GM23248 (cell line): ENCODE measurements at regions not wholly inside any gene's neighbourhood (a gene's known extent, or its start where the extent isn't known, plus 50 kb on each side); places are given as distances from the start of the nearest gene placed in this dataset.

Experiments used
- DNase-seq: peaks from one replicate; pipeline ENCODE4 v3.0.0-alpha.2; 2015
- H2AFZ ChIP-seq: fragments of 200-600 bp; sonication (generic); 2 replicates; pipeline ENCODE4 v1.6.1; 2016; ENCODE audit warnings: antibody characterized with exemption
- H3F3A ChIP-seq: fragments of 200-600 bp; sonication (generic); 2 replicates; pipeline ENCODE4 v1.6.1; 2016; ENCODE audit warnings: mild to moderate bottlenecking, antibody characterized with exemption, mixed run types; ENCODE audit not compliant: insufficient read depth
- H3K27ac ChIP-seq: fragments of 200-600 bp; sonication (generic); 2 replicates; pipeline ENCODE4 v1.5.1; 2016; ENCODE audit warnings: mild to moderate bottlenecking
- H3K27me3 ChIP-seq: fragments of 200-600 bp; sonication (generic); replicated peaks from 2 replicates; pipeline ENCODE4 v1.6.1; 2016; ENCODE audit warnings: mild to moderate bottlenecking; ENCODE audit not compliant: insufficient read depth
- H3K36me3 ChIP-seq: fragments of 200-600 bp; sonication (generic); 2 replicates; pipeline ENCODE4 v1.6.1; 2016; ENCODE audit warnings: low read depth, mild to moderate bottlenecking
- H3K4me1 ChIP-seq: fragments of 200-600 bp; sonication (generic); 2 replicates; pipeline ENCODE4 v1.6.1; 2016; ENCODE audit warnings: mild to moderate bottlenecking; ENCODE audit not compliant: insufficient read depth
- H3K4me2 ChIP-seq: fragments of 200-600 bp; sonication (generic); one replicate; pipeline ENCODE4 v1.6.1; 2016; ENCODE audit warnings: mild to moderate bottlenecking; ENCODE audit not compliant: unreplicated experiment
- H3K4me3 ChIP-seq: fragments of 200-600 bp; sonication (generic); 2 replicates; pipeline ENCODE4 v1.5.1; 2016; ENCODE audit warnings: mild to moderate bottlenecking
- H3K79me2 ChIP-seq: fragments of 200-600 bp; sonication (generic); 2 replicates; pipeline ENCODE4 v1.6.1; 2016; ENCODE audit warnings: mild to moderate bottlenecking; ENCODE audit not compliant: insufficient read depth
- H3K9ac ChIP-seq: fragments of 200-600 bp; sonication (generic); 2 replicates; pipeline ENCODE4 v1.6.1; 2016; ENCODE audit warnings: mild to moderate bottlenecking
- H3K9me2 ChIP-seq: fragments of 200-600 bp; sonication (generic); 2 replicates; pipeline ENCODE4 v1.6.1; 2016; ENCODE audit warnings: mixed run types, mild to moderate bottlenecking, moderate library complexity; ENCODE audit not compliant: insufficient read depth
- H3K9me3 ChIP-seq: fragments of 200-600 bp; sonication (generic); one replicate; pipeline ENCODE4 v1.6.1; 2017; ENCODE audit warnings: low read depth
- H4K20me1 ChIP-seq: fragments of 200-600 bp; sonication (generic); 2 replicates; pipeline ENCODE4 v1.6.0; 2016; ENCODE audit not compliant: insufficient read depth
- EZH2 ChIP-seq: fragments of 200-600 bp; sonication (generic); IDR thresholded peaks from 2 replicates; pipeline ENCODE4 v1.6.1; 2018; ENCODE audit warnings: antibody characterized with exemption, mild to moderate bottlenecking; ENCODE audit not compliant: insufficient read depth, poor library complexity, severe bottlenecking
- EZH2phosphoT487 ChIP-seq: fragments of 200-600 bp; sonication (generic); IDR thresholded peaks from 2 replicates; pipeline ENCODE4 v1.6.1; 2018; ENCODE audit warnings: antibody characterized with exemption, moderate library complexity, mild to moderate bottlenecking, low read depth; ENCODE audit not compliant: insufficient read depth
- WGBS, 2 experiments: methylation state at CpG; one replicate each; pipeline ENCODE4 v1.1.6; 2015 to 2017; ENCODE audit warnings: low lambda C conversion rate in 2 of 2, low coverage in 1 of 2; ENCODE audit errors: missing lambda C conversion rate in 2 of 2; 5-methylcytosine and 5-hydroxymethylcytosine counted together
- in situ Hi-C: fragments of 300-500 bp; cut with MboI; formaldehyde crosslinking; loops from 2 replicates; pipeline ENCODE4 v1.15.0; 2020

DNA sequence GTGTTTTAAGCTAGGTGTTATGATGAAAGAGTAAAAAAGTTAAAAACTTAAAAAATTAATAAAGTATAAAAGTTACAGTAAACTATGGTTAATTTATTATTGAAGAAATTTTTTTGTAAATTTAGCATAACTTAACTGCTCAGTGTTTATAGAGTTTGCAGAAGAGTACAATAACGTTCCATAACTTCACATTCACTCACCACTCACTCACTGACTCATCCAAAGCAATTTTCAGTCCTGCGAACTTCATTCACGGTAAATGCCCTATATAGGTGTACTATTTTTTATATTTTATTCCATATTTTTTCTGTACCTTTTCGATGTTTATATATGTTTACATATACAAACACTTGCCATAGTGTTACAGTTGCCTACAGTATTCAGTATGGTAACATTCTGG, 694.8 kb upstream of the SLC39A10 start:
- Histone ChIP-seq H3F3A (no peaks in the 10 kb centered on the region), H3K27me3 (no peaks in the 10 kb centered on the region), H3K27ac (no peak overlapping the region), H3K79me2 (no peaks in the 10 kb centered on the region), H2AFZ (no peak overlapping the region), H3K36me3 (no peaks in the 10 kb centered on the region), H4K20me1 (no peaks in the 10 kb centered on the region), H3K4me2 (no peak overlapping the region), H3K4me1 (no peaks in the 10 kb centered on the region), H3K9me3 (no peaks in the 10 kb centered on the region), H3K4me3 (no peak overlapping the region), H3K9ac (no peak overlapping the region), H3K9me2 (no peaks in the 10 kb centered on the region)
- no peak for TF ChIP-seq EZH2
- TF ChIP-seq EZH2phosphoT487, result no peak
- no peak for DNase-seq
- in situ Hi-C loops, result no loop called here
- 32 to 46% methylated on average over 4 of the region's 4 CpGs for WGBS, 2 experiments

- H3F3A ChIP-seq, result no peaks in the 10 kb centered on the region
- no peaks in the 10 kb centered on the region for H3K4me1 ChIP-seq
- H3K4me2 ChIP-seq, result no peak overlapping the region
- H3K9me2 ChIP-seq, result no peaks in the 10 kb centered on the region
- 25 to 26% methylated on average over 2 of the region's 2 CpGs for WGBS, 2 experiments
- TF ChIP-seq EZH2phosphoT487 (no peak), EZH2 (no peak)
- no peak overlapping the region for H3K27ac ChIP-seq
- in situ Hi-C loops, result no loop called here
- no peak overlapping the region for H3K9ac ChIP-seq
- H3K79me2 ChIP-seq, result no peaks in the 10 kb centered on the region
- no peaks in the 10 kb centered on the region for H3K36me3 ChIP-seq
- H4K20me1 ChIP-seq, result no peaks in the 10 kb centered on the region
- H3K27me3 ChIP-seq, result no peaks in the 10 kb centered on the region
- DNase-seq, result no peak
- no peak overlapping the region for H2AFZ ChIP-seq
- H3K4me3 ChIP-seq, result no peak overlapping the region
- H3K9me3 ChIP-seq, result no peaks in the 10 kb centered on the region
These were observed 702.8 kb upstream of the SLC39A10 start for GRCh38 chr2:194954218-194954617.

DNA sequence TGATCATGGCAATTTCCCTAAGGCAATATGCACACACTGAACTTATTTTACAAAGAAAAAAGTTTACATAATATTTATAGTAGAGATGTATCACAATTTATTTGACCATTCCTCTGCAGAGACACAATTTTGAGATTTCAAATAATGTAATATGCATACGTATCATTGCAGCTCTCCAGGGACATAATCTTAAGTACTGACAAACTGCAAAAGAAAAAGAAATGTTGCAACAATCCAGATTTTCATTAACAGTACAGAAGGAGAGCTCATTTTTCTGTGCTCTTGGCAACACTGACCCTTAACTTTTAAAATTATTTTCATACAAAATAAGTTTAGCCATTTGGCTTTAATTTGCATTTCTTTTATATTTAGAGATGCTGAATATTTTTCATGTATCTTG, 710.2 kb upstream of the SLC39A10 start:
- Histone ChIP-seq H3F3A (no peaks in the 10 kb centered on the region), H3K9ac (no peak overlapping the region), H3K27me3 (no peaks in the 10 kb centered on the region), H2AFZ (no peak overlapping the region), H3K9me2 (no peaks in the 10 kb centered on the region), H3K4me3 (no peak overlapping the region), H3K4me1 (no peaks in the 10 kb centered on the region), H4K20me1 (no peaks in the 10 kb centered on the region), H3K4me2 (no peak overlapping the region), H3K27ac (no peak overlapping the region), H3K36me3 (no peaks in the 10 kb centered on the region), H3K79me2 (no peaks in the 10 kb centered on the region), H3K9me3 (no peaks in the 10 kb centered on the region)
- DNase-seq, result no peak
- 0% methylated on average over 1 of the region's 1 CpG for WGBS, 2 experiments
- TF ChIP-seq EZH2 (no peak), EZH2phosphoT487 (no peak)
- in situ Hi-C loops, result no loop called here

DNA sequence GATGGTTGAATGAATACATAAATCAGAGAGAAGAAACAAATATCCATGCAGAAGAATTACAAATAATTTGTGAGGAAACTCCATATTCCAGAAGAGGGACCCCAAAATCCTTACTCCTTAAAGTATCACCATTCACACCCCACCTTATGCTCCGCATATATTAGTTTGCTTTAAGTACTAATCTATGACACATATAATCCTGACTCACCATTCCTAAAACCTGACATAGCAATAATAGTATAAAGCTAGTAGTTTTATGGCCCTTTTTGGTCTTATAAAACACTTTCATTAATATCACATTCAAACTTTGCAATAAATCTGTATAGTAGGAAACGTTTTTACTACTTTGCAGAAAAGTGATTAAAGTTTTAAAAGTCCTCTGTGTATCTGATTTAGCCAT, 719.0 kb upstream of the SLC39A10 start:
- in situ Hi-C loops, result no loop called here
- Histone ChIP-seq H3K27ac (no peak overlapping the region), H3K9ac (no peak overlapping the region), H4K20me1 (no peaks in the 10 kb centered on the region), H3K4me2 (no peak overlapping the region), H3K9me2 (no peaks in the 10 kb centered on the region), H3K4me1 (no peaks in the 10 kb centered on the region), H3K27me3 (no peaks in the 10 kb centered on the region), H2AFZ (no peak overlapping the region), H3K79me2 (no peaks in the 10 kb centered on the region), H3K4me3 (no peak overlapping the region), H3F3A (no peaks in the 10 kb centered on the region), H3K9me3 (no peaks in the 10 kb centered on the region), H3K36me3 (no peaks in the 10 kb centered on the region)
- TF ChIP-seq EZH2phosphoT487 (no peak), EZH2 (no peak)
- 40 to 43% methylated on average over 2 of the region's 2 CpGs for WGBS, 2 experiments
- DNase-seq, result no peak

- no peak for DNase-seq
- WGBS, 2 experiments, result 48 to 52% methylated on average over 7 of the region's 7 CpGs
- Histone ChIP-seq H4K20me1 (no peaks in the 10 kb centered on the region), H2AFZ (no peak overlapping the region), H3K27ac (no peak overlapping the region), H3F3A (no peaks in the 10 kb centered on the region), H3K9me2 (no peaks in the 10 kb centered on the region), H3K4me2 (no peak overlapping the region), H3K79me2 (no peaks in the 10 kb centered on the region), H3K27me3 (no peaks in the 10 kb centered on the region), H3K9me3 (no peaks in the 10 kb centered on the region), H3K4me1 (no peaks in the 10 kb centered on the region), H3K9ac (no peak overlapping the region), H3K36me3 (no peaks in the 10 kb centered on the region), H3K4me3 (no peak overlapping the region)
- in situ Hi-C loops, result no loop called here
- TF ChIP-seq EZH2 (no peak), EZH2phosphoT487 (no peak)
These were observed 729.5 kb upstream of the SLC39A10 start for GRCh38 chr2:194927489-194927888.
